Sigmoid colon (tissue), 6 donors: ENCODE measurements at regions not wholly inside any gene's neighbourhood (a gene's known extent, or its start where the extent isn't known, plus 50 kb on each side); places are given as distances from the start of the nearest gene placed in this dataset.

Experiments
- DNase-seq: peaks from one replicate; pipeline ENCODE4 v3.0.0-alpha.2; 2019
- H3K27ac ChIP-seq, 4 donors: fragments of 200-600 bp; sonication (generic); one replicate each; pipeline ENCODE4 v1.5.1; 2016 to 2019; ENCODE audit warnings: mild to moderate bottlenecking in 1 of 4
- H3K27me3 ChIP-seq, 3 donors: fragments of 200-600 bp; sonication (generic); one replicate each; pipeline ENCODE4 v1.5.1; 2019; ENCODE audit warnings: mild to moderate bottlenecking in 1 of 3
- H3K36me3 ChIP-seq, 4 donors: fragments of 200-600 bp; sonication (generic); one replicate each; pipeline ENCODE4 v1.5.1; 2016 to 2019
- H3K4me1 ChIP-seq, 4 donors: fragments of 200-600 bp; sonication (generic); one replicate each; pipeline ENCODE4 v1.5.1; 2017 to 2019
- H3K4me3 ChIP-seq, 4 donors: fragments of 200-600 bp; sonication (generic); one replicate each; pipeline ENCODE4 v1.5.1; 2017 to 2019; ENCODE audit warnings: mild to moderate bottlenecking in 2 of 4, moderate library complexity in 1 of 4
- H3K9me3 ChIP-seq, 4 donors: fragments of 200-600 bp in 3 of 4; sonication (generic) in 3 of 4; one replicate each; pipeline versions ENCODE4 v1.5.1 to v1.6.1; 2013 to 2019
- CTCF ChIP-seq, 4 experiments: fragments of 450-650 bp in 3 of 4; fragments of 200-600 bp in 1 of 4; IDR thresholded peaks; one replicate each; pipeline ENCODE4 v1.5.1; 2016 to 2019; ENCODE audit warnings: antibody characterized with exemption in 4 of 4, mild to moderate bottlenecking in 3 of 4, moderate library complexity in 2 of 4
- EP300 ChIP-seq, 4 donors: sonication (generic); formaldehyde crosslinking; IDR thresholded peaks; one replicate each; pipeline ENCODE4 v1.6.1; 2017; ENCODE audit warnings: antibody characterized with exemption in 4 of 4
- POLR2A ChIP-seq, 2 donors: fragments of 450-650 bp; IDR thresholded peaks; one replicate each; pipeline ENCODE4 v1.6.1; 2016; ENCODE audit warnings: antibody characterized with exemption in 2 of 2, mild to moderate bottlenecking in 2 of 2, moderate library complexity in 2 of 2
- POLR2AphosphoS5 ChIP-seq, 4 donors: sonication (generic); formaldehyde crosslinking; IDR thresholded peaks; one replicate each; pipeline ENCODE4 v1.6.1; 2017; ENCODE audit warnings: antibody characterized with exemption in 4 of 4
- WGBS, 2 donors: extraction: QIAGEN DNeasy Blood & Tissue Kit; methylation state at CpG; one replicate each; pipeline ENCODE4 v1.1.7; 2013; 5-methylcytosine and 5-hydroxymethylcytosine counted together
- intact Hi-C: fragments of 100-400 bp; cut with DNase I; formaldehyde crosslinking; loops from one replicate; pipeline ENCODE4 v1.15.1; 2023
- donor health status: healthy with polysubstance abuse.
- donor health status: healthy.

GRCh38 chr21:14866859-14867765 lies 197.7 kb downstream of the NRIP1 start:
- intact Hi-C loops = loop anchor here (10.0 kb wide), 1 partner anchor 728 kb away; no protein-coding TSS in a partner anchor
- DNase-seq = no peak
- WGBS, 2 donors = 82 to 94% methylated on average over 3 of the region's 3 CpGs

GRCh38 chr21:14864211-14865021 lies 200.4 kb downstream of the NRIP1 start:
- intact Hi-C loops = loop anchor here (1.0 to 10.0 kb wide), 2 partner anchors 619 to 730 kb away; no protein-coding TSS in a partner anchor
- Histone ChIP-seq H3K9me3 (no peaks in the 10 kb centered on the region), H3K36me3 (no peaks in the 10 kb centered on the region), H3K4me3 (no peak overlapping the region), H3K4me1 (peaks cover 0 to 40% (median 19%) of the 10 kb centered on the region in 4 donors), H3K27ac (peak overlapping the region; percentile 7 to 59 (median 34)), H3K27me3 (no peaks in the 10 kb centered on the region)
- TF ChIP-seq POLR2A (IDR thresholded peaks at IDR 0.05) = no peak
- TF ChIP-seq POLR2AphosphoS5 (IDR thresholded peaks at IDR 0.05) = peak in 2 of 4 donors; percentile 27 to 49
- TF ChIP-seq CTCF (IDR thresholded peaks at IDR 0.05) = peak; percentile 11 to 54 (median 40)
- 13 to 46% methylated on average over 9 of the region's 9 CpGs for WGBS, 2 donors
- DNase-seq = peak; percentile 89

More at GRCh38 chr21:14866859-14867765, 197.7 kb downstream of the NRIP1 start:
- H3K27me3 ChIP-seq = no peaks in the 10 kb centered on the region
- H3K4me1 ChIP-seq = peaks cover 0 to 40% (median 19%) of the 10 kb centered on the region in 4 donors
- H3K36me3 ChIP-seq = no peaks in the 10 kb centered on the region
- no peak overlapping the region for H3K27ac ChIP-seq
- no peaks in the 10 kb centered on the region for H3K9me3 ChIP-seq
- no peak for TF ChIP-seq EP300 (IDR thresholded peaks at IDR 0.05)
- no peak for TF ChIP-seq POLR2AphosphoS5 (IDR thresholded peaks at IDR 0.05)
- no peak for TF ChIP-seq CTCF (IDR thresholded peaks at IDR 0.05)
- TF ChIP-seq POLR2A (IDR thresholded peaks at IDR 0.05) = no peak
- no peak overlapping the region for H3K4me3 ChIP-seq

GRCh38 chr21:14863745-14864210 lies 201.0 kb downstream of the NRIP1 start:
- peaks cover 0 to 38% (median 16%) of the 10 kb centered on the region in 4 donors for H3K4me1 ChIP-seq
- intact Hi-C loops = loop anchor here (1.0 to 10.0 kb wide), 3 partner anchors 201 to 731 kb away; partner anchors contain the start of gene NRIP1
- H3K27me3 ChIP-seq = no peaks in the 10 kb centered on the region
- H3K27ac ChIP-seq = peak overlapping the region in 3 of 4 donors; percentile 29 to 59 (median 40)
- H3K4me3 ChIP-seq = no peak overlapping the region
- TF ChIP-seq POLR2A (IDR thresholded peaks at IDR 0.05) (no peak), POLR2AphosphoS5 (IDR thresholded peaks at IDR 0.05) (no peak), EP300 (IDR thresholded peaks at IDR 0.05) (no peak), CTCF (IDR thresholded peaks at IDR 0.05) (no peak)
- H3K36me3 ChIP-seq = no peaks in the 10 kb centered on the region
- no peak for DNase-seq
- H3K9me3 ChIP-seq = no peaks in the 10 kb centered on the region
- 81 to 86% methylated on average over 5 of the region's 5 CpGs for WGBS, 2 donors

- 44 to 56% methylated on average over 5 of the region's 5 CpGs for WGBS, 2 donors
- H3K4me1 ChIP-seq = peaks cover 0 to 31% (median 12%) of the 10 kb centered on the region in 4 donors
- TF ChIP-seq EP300 (IDR thresholded peaks at IDR 0.05) (no peak), CTCF (IDR thresholded peaks at IDR 0.05) (peak in 3 of 4 experiments; percentile 4 to 56 (median 6)), POLR2AphosphoS5 (IDR thresholded peaks at IDR 0.05) (no peak), POLR2A (IDR thresholded peaks at IDR 0.05) (no peak)
- H3K36me3 ChIP-seq = no peaks in the 10 kb centered on the region
- DNase-seq = no peak
- no peak overlapping the region for H3K4me3 ChIP-seq
- H3K9me3 ChIP-seq = no peaks in the 10 kb centered on the region
- H3K27ac ChIP-seq = no peak overlapping the region
- no peaks in the 10 kb centered on the region for H3K27me3 ChIP-seq
- intact Hi-C loops = loop anchor here (2.0 to 10.0 kb wide), 2 partner anchors 202 to 732 kb away; partner anchors contain the start of gene NRIP1
These were observed 201.7 kb downstream of the NRIP1 start for GRCh38 chr21:14862794-14863720.
